SU-DHL-6 (cell line): ENCODE measurements at regions not wholly inside any gene's neighbourhood (a gene's known extent, or its start where the extent isn't known, plus 50 kb on each side); places are given as distances from the start of the nearest gene placed in this dataset.

ENCODE experiments used
- H2AFZ ChIP-seq: fragments of 200-600 bp; sonication (generic); 2 replicates; pipeline ENCODE4 v1.6.1; 2014; ENCODE audit warnings: low read depth, mild to moderate bottlenecking, moderate library complexity, mixed read lengths, antibody characterized with exemption, low read length; ENCODE audit not compliant: severe bottlenecking
- H3F3A ChIP-seq: fragments of 200-600 bp; shearing (Covaris generic); 2 replicates; pipeline ENCODE4 v1.6.0; 2016; ENCODE audit warnings: antibody characterized with exemption, mild to moderate bottlenecking; ENCODE audit not compliant: insufficient read depth
- H3K27ac ChIP-seq: fragments of 200-600 bp; sonication (generic); 2 replicates; pipeline ENCODE4 v1.5.1; 2016; ENCODE audit warnings: low read depth, mild to moderate bottlenecking, low read length, moderate library complexity, mixed read lengths
- H3K27me3 ChIP-seq: fragments of 200-600 bp; sonication (generic), shearing (Covaris generic); 2 replicates; pipeline ENCODE4 v1.6.0; 2014; ENCODE audit warnings: mild to moderate bottlenecking, low read length
- H3K36me3 ChIP-seq: fragments of 200-600 bp; sonication (generic); 2 replicates; pipeline ENCODE4 v1.6.1; 2014; ENCODE audit warnings: mild to moderate bottlenecking, low read length, mixed read lengths
- H3K4me2 ChIP-seq: fragments of 300-600, 200-600 bp; shearing (Covaris generic), sonication (generic); 2 replicates; pipeline ENCODE4 v1.6.0; 2014; ENCODE audit warnings: low read length, low read depth, mild to moderate bottlenecking; ENCODE audit not compliant: poor library complexity, severe bottlenecking
- H3K4me3 ChIP-seq: fragments of 200-600 bp; sonication (generic); 2 replicates; pipeline ENCODE4 v1.5.1; 2014; ENCODE audit warnings: antibody characterized with exemption, low read length, mild to moderate bottlenecking, mixed read lengths; ENCODE audit not compliant: insufficient read depth, poor library complexity, severe bottlenecking
- H3K79me2 ChIP-seq: fragments of 200-600 bp; sonication (generic); 2 replicates; pipeline ENCODE4 v1.6.1; 2014; ENCODE audit warnings: mild to moderate bottlenecking, low read length, moderate library complexity; ENCODE audit not compliant: insufficient read depth
- H3K9ac ChIP-seq: fragments of 200-600 bp; sonication (generic); 2 replicates; pipeline ENCODE4 v1.7.0; 2014; ENCODE audit warnings: mild to moderate bottlenecking, low read length
- H3K9me2 ChIP-seq: fragments of 200-600 bp; sonication (generic); replicated peaks from 2 replicates; pipeline ENCODE4 v1.6.1; 2014; ENCODE audit warnings: low read length; ENCODE audit not compliant: insufficient read depth
- H3K9me3 ChIP-seq: fragments of 200-600 bp; sonication (generic); 2 replicates; pipeline ENCODE4 v1.6.1; 2014; ENCODE audit warnings: low read length, mixed read lengths; ENCODE audit not compliant: insufficient read depth
- H4K20me1 ChIP-seq: fragments of 200-600 bp; sonication (generic); 2 replicates; pipeline ENCODE4 v1.6.1; 2014; ENCODE audit warnings: low read depth, mild to moderate bottlenecking, antibody characterized with exemption, low read length, moderate library complexity, mixed read lengths
- EZH2phosphoT487 ChIP-seq: fragments of 200-600 bp; sonication (generic), shearing (Covaris generic); conservative IDR thresholded peaks from 2 replicates; pipeline ENCODE4 v1.6.1; 2018; ENCODE audit warnings: mild to moderate bottlenecking, antibody characterized with exemption, low read length, moderate library complexity, mixed read lengths
- TF ChIP-seq, protein P1 (sequence below): fragments of 200-600 bp; sonication (generic); IDR thresholded peaks from one replicate; pipeline ENCODE4 v1.5.1; 2017; ENCODE audit warnings: antibody characterized with exemption, mild to moderate bottlenecking, low read length, moderate library complexity; ENCODE audit not compliant: insufficient read depth, poor library complexity, severe bottlenecking

DNA sequence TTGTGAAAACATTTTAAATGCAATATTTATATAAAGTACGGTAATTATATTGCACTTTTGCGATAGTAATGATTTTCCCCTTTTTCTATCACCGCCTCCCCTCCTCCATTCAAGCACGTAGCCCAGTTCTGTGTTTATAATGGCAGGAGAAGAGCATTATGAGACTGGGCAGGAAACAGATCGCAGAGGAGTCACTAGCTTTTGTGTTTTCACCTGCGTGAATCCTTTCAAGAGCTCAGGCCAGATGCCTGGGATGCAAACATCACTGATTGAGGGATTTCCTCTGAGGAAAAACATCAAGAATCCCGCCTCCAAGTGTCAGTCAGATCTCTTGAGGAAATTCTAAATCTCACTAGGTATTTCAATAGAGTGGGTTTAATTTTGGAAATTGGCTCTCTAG is 178.4 kb upstream of the FN1 start:
- Histone ChIP-seq H3K4me2 (no peak overlapping the region), H3K36me3 (no peaks in the 10 kb centered on the region)

DNA sequence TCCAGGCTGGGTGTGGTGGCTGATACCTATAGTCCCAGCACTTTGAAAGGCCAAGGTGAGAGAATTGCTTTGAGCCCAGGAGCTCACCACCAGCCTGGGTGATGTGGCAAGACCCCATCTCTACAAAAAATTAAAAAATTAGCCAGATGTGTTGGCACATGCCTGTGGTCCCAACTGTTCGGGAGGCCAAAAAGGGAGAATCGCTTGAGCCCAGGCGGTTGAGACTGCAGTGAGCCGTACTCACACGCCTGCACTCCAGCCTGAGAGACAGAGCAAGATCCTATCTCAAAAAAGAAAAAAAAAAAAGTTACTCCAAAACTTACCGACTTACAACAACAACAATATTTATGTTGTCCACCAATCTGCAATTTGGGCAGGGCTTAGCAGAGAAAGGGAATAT is 178.0 kb upstream of the FN1 start:
- H3F3A ChIP-seq = no peaks in the 10 kb centered on the region
- no peaks in the 10 kb centered on the region for H3K36me3 ChIP-seq
- no peak overlapping the region for H3K9ac ChIP-seq
- no peaks in the 10 kb centered on the region for H3K79me2 ChIP-seq
- no peaks in the 10 kb centered on the region for H3K27me3 ChIP-seq
- TF ChIP-seq, protein P1, sequence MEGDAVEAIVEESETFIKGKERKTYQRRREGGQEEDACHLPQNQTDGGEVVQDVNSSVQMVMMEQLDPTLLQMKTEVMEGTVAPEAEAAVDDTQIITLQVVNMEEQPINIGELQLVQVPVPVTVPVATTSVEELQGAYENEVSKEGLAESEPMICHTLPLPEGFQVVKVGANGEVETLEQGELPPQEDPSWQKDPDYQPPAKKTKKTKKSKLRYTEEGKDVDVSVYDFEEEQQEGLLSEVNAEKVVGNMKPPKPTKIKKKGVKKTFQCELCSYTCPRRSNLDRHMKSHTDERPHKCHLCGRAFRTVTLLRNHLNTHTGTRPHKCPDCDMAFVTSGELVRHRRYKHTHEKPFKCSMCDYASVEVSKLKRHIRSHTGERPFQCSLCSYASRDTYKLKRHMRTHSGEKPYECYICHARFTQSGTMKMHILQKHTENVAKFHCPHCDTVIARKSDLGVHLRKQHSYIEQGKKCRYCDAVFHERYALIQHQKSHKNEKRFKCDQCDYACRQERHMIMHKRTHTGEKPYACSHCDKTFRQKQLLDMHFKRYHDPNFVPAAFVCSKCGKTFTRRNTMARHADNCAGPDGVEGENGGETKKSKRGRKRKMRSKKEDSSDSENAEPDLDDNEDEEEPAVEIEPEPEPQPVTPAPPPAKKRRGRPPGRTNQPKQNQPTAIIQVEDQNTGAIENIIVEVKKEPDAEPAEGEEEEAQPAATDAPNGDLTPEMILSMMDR = no peak
- TF ChIP-seq EZH2phosphoT487 = no peak
- H2AFZ ChIP-seq = no peak overlapping the region
- H4K20me1 ChIP-seq = no peaks in the 10 kb centered on the region
- no peaks in the 10 kb centered on the region for H3K9me3 ChIP-seq
- H3K4me3 ChIP-seq = no peak overlapping the region
- H3K4me2 ChIP-seq = no peak overlapping the region
- H3K27ac ChIP-seq = no peak overlapping the region
- H3K9me2 ChIP-seq = no peaks in the 10 kb centered on the region

More for the DNA sequence above, 178.4 kb upstream of the FN1 start:
- Histone ChIP-seq H3F3A (no peaks in the 10 kb centered on the region), H2AFZ (no peak overlapping the region), H4K20me1 (no peaks in the 10 kb centered on the region), H3K27me3 (no peaks in the 10 kb centered on the region), H3K4me3 (no peak overlapping the region), H3K9me3 (no peaks in the 10 kb centered on the region), H3K27ac (no peak overlapping the region), H3K9me2 (no peaks in the 10 kb centered on the region), H3K9ac (no peak overlapping the region), H3K79me2 (no peaks in the 10 kb centered on the region)
- TF ChIP-seq, protein P1 = no peak
- no peak for TF ChIP-seq EZH2phosphoT487

DNA sequence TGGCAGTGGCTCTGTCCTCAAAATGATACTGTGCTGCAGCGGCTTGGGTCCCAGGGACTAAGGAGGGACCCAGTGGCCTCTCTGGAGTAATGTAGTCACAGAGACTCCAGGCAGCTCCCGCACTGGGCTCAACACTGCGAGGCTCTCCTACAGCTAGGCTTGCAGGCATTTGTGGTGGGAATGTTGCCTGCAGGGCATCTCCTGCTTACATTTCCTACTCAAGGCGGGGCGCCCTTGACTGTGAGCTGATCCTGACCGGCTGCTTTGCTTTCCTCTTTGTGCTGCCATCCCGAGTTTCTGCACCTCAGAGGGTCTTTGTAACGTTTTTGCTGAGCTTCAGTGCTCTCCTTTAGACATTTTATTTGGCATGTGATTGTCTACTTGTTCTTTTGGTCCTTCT is 177.4 kb upstream of the FN1 start:
- H3K36me3 ChIP-seq = no peaks in the 10 kb centered on the region
- H3K27me3 ChIP-seq = no peaks in the 10 kb centered on the region
- no peaks in the 10 kb centered on the region for H3K79me2 ChIP-seq
- H3K9me3 ChIP-seq = no peaks in the 10 kb centered on the region
- no peak for TF ChIP-seq EZH2phosphoT487
- TF ChIP-seq, protein P1 = no peak
- H4K20me1 ChIP-seq = no peaks in the 10 kb centered on the region
- H2AFZ ChIP-seq = no peak overlapping the region
- H3K4me2 ChIP-seq = no peak overlapping the region
- no peak overlapping the region for H3K9ac ChIP-seq
- H3K27ac ChIP-seq = no peak overlapping the region
- H3K4me3 ChIP-seq = no peak overlapping the region
- no peaks in the 10 kb centered on the region for H3F3A ChIP-seq
- H3K9me2 ChIP-seq = no peaks in the 10 kb centered on the region
